ENCODE measurements at regions not wholly inside any gene's neighbourhood (a gene's known extent, or its start where the extent isn't known, plus 50 kb on each side); places are given as distances from the start of the nearest gene placed in this dataset.

DNA sequence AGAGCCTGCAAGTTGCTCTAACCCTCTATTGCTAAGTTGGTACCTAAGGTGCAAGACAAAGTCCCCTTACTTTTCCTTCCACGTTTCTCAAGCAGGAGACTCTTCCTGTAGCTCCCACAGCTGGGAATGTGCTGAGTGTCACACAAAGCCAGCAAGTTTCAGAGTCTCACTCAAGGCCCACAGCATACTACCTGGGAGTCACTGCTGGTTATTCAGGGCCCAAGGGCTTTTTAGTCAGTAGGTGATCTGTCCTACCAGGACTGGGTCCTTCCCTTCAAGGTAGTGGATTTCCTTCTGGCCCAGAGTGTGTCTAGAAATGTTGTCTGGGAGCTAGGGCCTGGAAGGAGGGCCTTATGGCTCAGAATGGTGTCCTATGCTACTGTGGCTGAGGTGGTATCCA is 261.9 kb upstream of the CITED2 start:
- Histone ChIP-seq H3K79me2 (ENCODE audit: insufficient read depth) (no peaks in the 10 kb centered on the region), H3K9me2 (ENCODE audit: insufficient read depth) (no peaks in the 10 kb centered on the region), H3F3A (ENCODE audit: insufficient read depth) (no peaks in the 10 kb centered on the region), H4K20me1 (ENCODE audit: insufficient read depth) (no peaks in the 10 kb centered on the region), H3K27me3 (replicated peaks; ENCODE audit: insufficient read depth) (no peaks in the 10 kb centered on the region), H3K4me3 (no peak overlapping the region), H3K4me2 (ENCODE audit: unreplicated experiment) (no peak overlapping the region), H3K9me3 (ENCODE audit: low read depth) (no peaks in the 10 kb centered on the region), H3K36me3 (ENCODE audit: low read depth) (no peaks in the 10 kb centered on the region), H2AFZ (no peak overlapping the region), H3K9ac (no peak overlapping the region), H3K27ac (no peak overlapping the region), H3K4me1 (ENCODE audit: insufficient read depth) (no peaks in the 10 kb centered on the region)
- in situ Hi-C loops (cut with MboI): no loop called here
- no peak for DNase-seq
- TF ChIP-seq EZH2 (IDR thresholded peaks at IDR 0.05; ENCODE audit: insufficient read depth, poor library complexity, severe bottlenecking) (no peak), EZH2phosphoT487 (IDR thresholded peaks at IDR 0.05; ENCODE audit: insufficient read depth, low read depth) (no peak)
- WGBS, 2 experiments (ENCODE audit: low coverage in 1 of 2, low lambda C conversion rate in 2 of 2, missing lambda C conversion rate in 2 of 2): 82 to 93% methylated on average over 1 of the region's 1 CpG

DNA sequence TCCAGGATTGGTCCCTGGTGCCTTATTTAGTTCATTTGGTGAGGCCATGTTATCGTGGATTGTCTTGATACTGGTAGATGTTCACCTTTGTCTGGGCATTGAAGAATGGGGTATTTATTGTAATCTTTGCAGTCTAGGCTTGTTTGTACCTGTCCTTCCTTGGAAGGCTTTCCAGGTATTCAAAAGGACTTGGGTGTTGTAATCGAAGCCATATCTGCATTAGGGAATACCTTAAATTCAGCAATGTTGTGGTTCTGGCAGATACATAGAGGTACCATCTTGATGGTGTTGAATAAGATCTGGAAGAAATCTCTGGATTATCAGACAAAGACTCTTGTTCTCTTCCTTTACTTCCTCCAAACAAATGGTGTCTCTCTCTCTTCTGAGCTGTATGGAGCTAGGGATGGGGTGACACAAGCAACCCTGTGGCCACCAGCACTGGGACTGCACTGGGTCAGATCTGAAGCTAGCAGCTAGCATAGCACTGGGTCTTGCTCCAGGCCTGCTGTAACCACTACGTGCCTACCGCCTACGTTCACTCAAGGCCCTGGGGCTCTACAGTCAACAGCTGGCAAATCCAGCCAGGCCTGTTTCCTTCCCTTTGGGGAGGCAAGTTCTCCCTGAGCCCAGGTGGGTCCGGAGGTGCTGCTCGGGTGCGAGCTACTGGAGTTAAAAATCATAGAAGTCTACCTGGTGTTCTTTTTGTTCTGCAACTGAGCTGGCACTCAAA is 261.1 kb upstream of the CITED2 start:
- no peaks in the 10 kb centered on the region for H3K4me1 ChIP-seq (ENCODE audit: insufficient read depth)
- in situ Hi-C loops (cut with MboI): no loop called here
- H3K27me3 ChIP-seq (replicated peaks; ENCODE audit: insufficient read depth): no peaks in the 10 kb centered on the region
- no peak for DNase-seq
- no peaks in the 10 kb centered on the region for H3K36me3 ChIP-seq (ENCODE audit: low read depth)
- no peaks in the 10 kb centered on the region for H3K79me2 ChIP-seq (ENCODE audit: insufficient read depth)
- WGBS, 2 experiments (ENCODE audit: low coverage in 1 of 2, low lambda C conversion rate in 2 of 2, missing lambda C conversion rate in 2 of 2): 91 to 92% methylated on average over 8 of the region's 8 CpGs
- H3K9me3 ChIP-seq (ENCODE audit: low read depth): no peaks in the 10 kb centered on the region
- no peak overlapping the region for H2AFZ ChIP-seq
- no peak overlapping the region for H3K4me3 ChIP-seq
- TF ChIP-seq EZH2phosphoT487 (IDR thresholded peaks at IDR 0.05; ENCODE audit: insufficient read depth, low read depth) (no peak), EZH2 (IDR thresholded peaks at IDR 0.05; ENCODE audit: insufficient read depth, poor library complexity, severe bottlenecking) (no peak)
- no peaks in the 10 kb centered on the region for H4K20me1 ChIP-seq (ENCODE audit: insufficient read depth)
- H3K9me2 ChIP-seq (ENCODE audit: insufficient read depth): no peaks in the 10 kb centered on the region
- H3K4me2 ChIP-seq (ENCODE audit: unreplicated experiment): no peak overlapping the region
- no peaks in the 10 kb centered on the region for H3F3A ChIP-seq (ENCODE audit: insufficient read depth)
- H3K9ac ChIP-seq: no peak overlapping the region
- no peak overlapping the region for H3K27ac ChIP-seq

DNA sequence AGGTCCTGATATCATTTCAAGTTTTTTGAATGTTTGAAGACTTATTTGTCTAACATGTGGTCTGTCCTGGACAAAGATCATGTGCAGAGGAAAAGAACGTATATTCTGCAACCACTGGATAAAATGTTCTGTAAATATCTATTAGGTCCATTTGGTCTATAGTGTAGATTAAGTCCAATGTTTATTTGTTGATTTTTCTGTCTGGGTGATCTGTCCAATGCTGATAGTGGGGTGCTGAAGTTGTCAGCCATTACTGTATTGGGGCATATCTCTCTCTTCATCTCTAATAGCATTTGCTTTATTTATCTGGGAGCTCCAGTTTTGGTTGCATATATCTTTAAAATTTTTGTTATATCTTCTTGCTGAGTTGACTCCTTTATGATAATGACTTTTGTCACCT is 258.4 kb upstream of the CITED2 start:
- TF ChIP-seq EZH2phosphoT487 (IDR thresholded peaks at IDR 0.05; ENCODE audit: insufficient read depth, low read depth) (no peak), EZH2 (IDR thresholded peaks at IDR 0.05; ENCODE audit: insufficient read depth, poor library complexity, severe bottlenecking) (no peak)
- no peak overlapping the region for H3K4me3 ChIP-seq
- no peaks in the 10 kb centered on the region for H4K20me1 ChIP-seq (ENCODE audit: insufficient read depth)
- in situ Hi-C loops (cut with MboI): no loop called here
- no peaks in the 10 kb centered on the region for H3K79me2 ChIP-seq (ENCODE audit: insufficient read depth)
- H3F3A ChIP-seq (ENCODE audit: insufficient read depth): no peaks in the 10 kb centered on the region
- H3K27ac ChIP-seq: no peak overlapping the region
- no peaks in the 10 kb centered on the region for H3K4me1 ChIP-seq (ENCODE audit: insufficient read depth)
- H3K4me2 ChIP-seq (ENCODE audit: unreplicated experiment): no peak overlapping the region
- no peak overlapping the region for H3K9ac ChIP-seq
- H3K27me3 ChIP-seq (replicated peaks; ENCODE audit: insufficient read depth): no peaks in the 10 kb centered on the region
- no peaks in the 10 kb centered on the region for H3K9me3 ChIP-seq (ENCODE audit: low read depth)
- H2AFZ ChIP-seq: no peak overlapping the region
- no peaks in the 10 kb centered on the region for H3K9me2 ChIP-seq (ENCODE audit: insufficient read depth)
- no peaks in the 10 kb centered on the region for H3K36me3 ChIP-seq (ENCODE audit: low read depth)
- WGBS, 2 experiments (ENCODE audit: low coverage in 1 of 2, low lambda C conversion rate in 2 of 2, missing lambda C conversion rate in 2 of 2): 80 to 100% methylated on average over 1 of the region's 1 CpG
- no peak for DNase-seq

DNA sequence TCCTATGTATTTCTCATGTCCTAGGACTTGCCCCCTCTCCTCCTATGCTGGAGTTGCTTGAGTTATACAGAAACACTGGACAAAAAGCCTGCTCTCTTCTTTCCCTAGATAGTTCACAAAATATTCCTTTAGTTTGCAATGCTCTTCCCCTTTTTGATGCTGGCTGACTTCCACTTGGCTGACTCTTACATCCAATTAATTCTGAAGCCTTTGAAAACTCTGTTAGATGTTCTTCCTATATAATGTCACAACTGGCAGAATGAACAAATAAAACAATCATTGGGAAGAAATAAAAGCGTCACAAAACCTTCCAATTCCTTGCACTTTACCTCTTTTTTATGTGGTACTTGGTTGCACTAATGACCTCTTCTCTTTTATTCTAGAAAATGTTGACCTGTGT is 253.8 kb upstream of the CITED2 start:
- Histone ChIP-seq H2AFZ (no peak overlapping the region), H3K27ac (no peak overlapping the region), H3K9me2 (ENCODE audit: insufficient read depth) (no peaks in the 10 kb centered on the region), H3K4me1 (ENCODE audit: insufficient read depth) (peaks cover 11% of the 10 kb centered on the region; the same call in 1 of the 2 replicates), H3K79me2 (ENCODE audit: insufficient read depth) (no peaks in the 10 kb centered on the region), H3K9me3 (ENCODE audit: low read depth) (no peaks in the 10 kb centered on the region), H3K27me3 (replicated peaks; ENCODE audit: insufficient read depth) (no peaks in the 10 kb centered on the region), H3K36me3 (ENCODE audit: low read depth) (no peaks in the 10 kb centered on the region), H3F3A (ENCODE audit: insufficient read depth) (no peaks in the 10 kb centered on the region), H4K20me1 (ENCODE audit: insufficient read depth) (no peaks in the 10 kb centered on the region), H3K4me2 (ENCODE audit: unreplicated experiment) (no peak overlapping the region), H3K4me3 (no peak overlapping the region), H3K9ac (no peak overlapping the region)
- DNase-seq: no peak
- in situ Hi-C loops (cut with MboI): no loop called here
- no peak for TF ChIP-seq EZH2phosphoT487 (IDR thresholded peaks at IDR 0.05; ENCODE audit: insufficient read depth, low read depth)
- TF ChIP-seq EZH2 (IDR thresholded peaks at IDR 0.05; ENCODE audit: insufficient read depth, poor library complexity, severe bottlenecking): no peak
- 29 to 41% methylated on average over 1 of the region's 1 CpG for WGBS, 2 experiments (ENCODE audit: low coverage in 1 of 2, low lambda C conversion rate in 2 of 2, missing lambda C conversion rate in 2 of 2)

Measured in GM23248 (cell line).